Endothelial cell of umbilical vein (primary cell): ENCODE measurements at regions not wholly inside any gene's neighbourhood (a gene's known extent, or its start where the extent isn't known, plus 50 kb on each side); places are given as distances from the start of the nearest gene placed in this dataset.

ENCODE experiments used
- BruUV-seq: library from RNA; stranded (reverse); fragments of 400-500 nt; replicated peaks from 2 replicates; lab custom pipeline; 2021; lab: Mats Ljungman, UMichigan
- CTCF ChIA-PET: fragments of 300-600, 350-600 bp; sonication (Branson Sonifier 250); formaldehyde crosslinking; loops from one replicate; lab custom pipeline; 2021; ENCODE audit warnings: antibody characterized with exemption, inconsistent platforms; lab: Charles Lee
- POLR2A ChIA-PET: fragments of 300-600, 350-600 bp; sonication (Branson Sonifier 250); formaldehyde crosslinking; loops from one replicate; lab custom pipeline; 2021; ENCODE audit warnings: antibody characterized with exemption, inconsistent platforms; lab: Charles Lee
- DNase-seq: peaks from one replicate; pipeline ENCODE4 v3.0.0-alpha.2; 2011; ENCODE audit warnings: low read depth, low spot score
- FAIRE-seq: peaks from 2 replicates; lab custom pipeline; 2011; peaks lifted over from hg19 to GRCh38; lab: Jason Lieb, UNC
- H2AFZ ChIP-seq: 2 replicates; pipeline ENCODE4 v1.6.0; 2012; ENCODE audit warnings: low read depth, low read length, control low read depth, inconsistent platforms
- H3K27ac ChIP-seq: 2 replicates; pipeline ENCODE4 v1.5.1; 2011; ENCODE audit warnings: low read depth, mild to moderate bottlenecking, control low read depth, low read length, moderate library complexity; ENCODE audit not compliant: insufficient read depth
- H3K27me3 ChIP-seq, 2 experiments: 2 replicates each; pipeline versions ENCODE4 v1.6.0 to v1.6.1; 2011; ENCODE audit warnings: low read length in 2 of 2, mixed read lengths in 1 of 2; ENCODE audit not compliant: control insufficient read depth in 2 of 2, insufficient read depth in 2 of 2
- H3K36me3 ChIP-seq, 2 experiments: 2 replicates in 1 of 2; 3 replicates in 1 of 2; pipeline ENCODE4 v1.5.1; 2011; ENCODE audit warnings: low read length in 2 of 2, mild to moderate bottlenecking in 1 of 2, moderate library complexity in 1 of 2; ENCODE audit not compliant: control insufficient read depth in 2 of 2, insufficient read depth in 2 of 2; ENCODE audit errors: extremely low read depth in 1 of 2
- H3K4me1 ChIP-seq: 3 replicates; pipeline ENCODE4 v1.5.1; 2011; ENCODE audit warnings: mild to moderate bottlenecking, low read length; ENCODE audit not compliant: control insufficient read depth, insufficient read depth; ENCODE audit errors: extremely low read depth
- H3K4me2 ChIP-seq: 2 replicates; pipeline ENCODE4 v1.6.1; 2011; ENCODE audit warnings: low read length, control low read depth, mixed read lengths; ENCODE audit not compliant: insufficient read depth
- H3K4me3 ChIP-seq, 3 experiments: fragments of 200-600 bp in 1 of 3; sonication (generic), shearing (Covaris generic) in 1 of 3; replicated peaks in 1 of 3; 2 replicates each; pipeline ENCODE4 v1.5.1; 2011 to 2016; ENCODE audit warnings: control low read depth in 3 of 3, low read length in 3 of 3, mild to moderate bottlenecking in 2 of 3, inconsistent platforms in 1 of 3, low read depth in 1 of 3, moderate library complexity in 1 of 3; ENCODE audit not compliant: insufficient read depth in 1 of 3
- H3K79me2 ChIP-seq: 2 replicates; pipeline ENCODE4 v1.6.0; 2012; ENCODE audit warnings: low read length, inconsistent platforms; ENCODE audit not compliant: control insufficient read depth, insufficient read depth
- H3K9ac ChIP-seq: replicated peaks from 2 replicates; pipeline ENCODE3; 2011; ENCODE audit warnings: low read length, control low read depth; ENCODE audit not compliant: insufficient read depth; ENCODE audit errors: extremely low read depth
- H3K9me1 ChIP-seq: replicated peaks from 3 replicates; pipeline ENCODE4 v1.6.0; 2011; ENCODE audit warnings: mild to moderate bottlenecking, low read length; ENCODE audit not compliant: control insufficient read depth, insufficient read depth; ENCODE audit errors: extremely low read depth
- H3K9me3 ChIP-seq: replicated peaks from 2 replicates; pipeline ENCODE4 v1.5.1; 2012; ENCODE audit warnings: low read length, inconsistent platforms; ENCODE audit not compliant: control insufficient read depth, insufficient read depth
- H4K20me1 ChIP-seq: replicated peaks from 2 replicates; pipeline ENCODE3; 2011; ENCODE audit warnings: mild to moderate bottlenecking, low read length; ENCODE audit not compliant: control insufficient read depth, insufficient read depth; ENCODE audit errors: extremely low read depth
- CTCF ChIP-seq, 2 donors: IDR thresholded peaks; 1 replicate in 1 of 2; 2 replicates in 1 of 2; pipeline ENCODE4 v1.5.1; 2011; ENCODE audit warnings: low read length in 2 of 2, mild to moderate bottlenecking in 2 of 2, moderate library complexity in 2 of 2, control low read depth in 1 of 2, inconsistent platforms in 1 of 2, low read depth in 1 of 2; ENCODE audit not compliant: insufficient read depth in 1 of 2; ENCODE audit errors: extremely low read depth in 1 of 2
- EZH2 ChIP-seq: IDR thresholded peaks from 2 replicates; pipeline ENCODE4 v1.6.1; 2012; ENCODE audit warnings: borderline replicate concordance, low read depth, mild to moderate bottlenecking, moderate library complexity, low read length, inconsistent platforms; ENCODE audit not compliant: severe bottlenecking
- FOS ChIP-seq: IDR thresholded peaks from 2 replicates; pipeline ENCODE4 v1.6.1; 2011; ENCODE audit warnings: mild to moderate bottlenecking, low read length, moderate library complexity, borderline replicate concordance; ENCODE audit not compliant: insufficient read depth
- GATA2 ChIP-seq: IDR thresholded peaks from 2 replicates; pipeline ENCODE4 v1.7.0; 2011; ENCODE audit warnings: low read depth, mild to moderate bottlenecking, moderate library complexity, mixed read lengths, low read length; ENCODE audit not compliant: insufficient read length, insufficient read depth
- JUN ChIP-seq: IDR thresholded peaks from 2 replicates; pipeline ENCODE4 v1.6.1; 2011; ENCODE audit warnings: borderline replicate concordance, low read depth; ENCODE audit not compliant: insufficient read length, insufficient read depth
- MAX ChIP-seq: IDR thresholded peaks from 2 replicates; pipeline ENCODE4 v1.6.1; 2011; ENCODE audit not compliant: insufficient read depth, insufficient read length
- MYC ChIP-seq: IDR thresholded peaks from one replicate; pipeline ENCODE4 v1.6.1; 2011; ENCODE audit warnings: mild to moderate bottlenecking, low read depth, low read length
- POLR2A ChIP-seq: IDR thresholded peaks from 2 replicates; pipeline ENCODE4 v1.6.1; 2012; ENCODE audit warnings: low read depth, mild to moderate bottlenecking, control low read depth, low read length
- POLR2AphosphoS5 ChIP-seq: IDR thresholded peaks from 2 replicates; pipeline ENCODE4 v1.6.1; 2012; ENCODE audit warnings: low read depth, mild to moderate bottlenecking, control low read depth, low read length, moderate library complexity; ENCODE audit not compliant: insufficient read depth
- dilution Hi-C: fragments of 300-500 bp; cut with MboI; formaldehyde crosslinking; loops from one replicate; pipeline ENCODE4 v1.15.0; 2019; ENCODE audit warnings: low sequenced_read_pairs; ENCODE audit not compliant: extremely low pct_ligation_motif_present
- intact Hi-C: fragments of 100-400 bp; cut with micrococcal nuclease; formaldehyde crosslinking; loops from one replicate; pipeline ENCODE4 v1.10.0; 2022

- Histone ChIP-seq H3K9me3 (peaks cover 7% of the 10 kb centered on the region), H4K20me1 (no peaks in the 10 kb centered on the region), H3K4me3 (no peak overlapping the region), H3K79me2 (no peaks in the 10 kb centered on the region), H3K9ac (no peak overlapping the region), H3K36me3 (no peaks in the 10 kb centered on the region), H3K27ac (no peak overlapping the region), H3K9me1 (no peaks in the 10 kb centered on the region), H3K4me2 (no peak overlapping the region), H3K27me3 (no peaks in the 10 kb centered on the region), H3K4me1 (no peaks in the 10 kb centered on the region), H2AFZ (no peak overlapping the region)
- intact Hi-C loops (no loop called here), dilution Hi-C loops (no loop called here)
- no peak for TF ChIP-seq EZH2
- TF ChIP-seq GATA2 = no peak
- no peak for TF ChIP-seq MAX
- no peak for TF ChIP-seq POLR2A
- TF ChIP-seq FOS = no peak
- TF ChIP-seq JUN = no peak
- no peak for TF ChIP-seq MYC
- no peak for TF ChIP-seq POLR2AphosphoS5
- TF ChIP-seq CTCF (IDR thresholded peaks at IDR 0.05; ENCODE audit: extremely low read depth in 1 of 2, insufficient read depth in 1 of 2, low read depth in 1 of 2, low read length in 2 of 2) = no peak
- POLR2A ChIA-PET = no interaction called here
- CTCF ChIA-PET = no interaction called here
- FAIRE-seq (no peak), DNase-seq (no peak)
- no TSS peak for BruUV-seq
Measured at GRCh38 chr3:76550522-76551201, 489.2 kb upstream of the ROBO2 start.
